Cerebellar cortex (tissue), 1 donor: ENCODE measurements at regions not wholly inside any gene's neighbourhood (a gene's known extent, or its start where the extent isn't known, plus 50 kb on each side); places are given as distances from the start of the nearest gene placed in this dataset.
A peak's percentile ranks its signal among the peaks of the same experiment; 100 is the strongest.

Source experiments
- DNase-seq: peaks from one replicate; pipeline ENCODE4 v3.0.0-alpha.2; 2015; ENCODE audit warnings: low spot score

- no peak for DNase-seq
Measured at GRCh38 chr1:239995281-239995680, 96.4 kb upstream of the FMN2 start.

GRCh38 chr1:239997160-239997514 is 94.5 kb upstream of the FMN2 start:
- no peak for DNase-seq

- no peak for DNase-seq
Measured at GRCh38 chr1:239997515-239998311, 94.0 kb upstream of the FMN2 start.

- no peak for DNase-seq
Measured at GRCh38 chr1:239998312-239998649, 93.4 kb upstream of the FMN2 start.

DNA sequence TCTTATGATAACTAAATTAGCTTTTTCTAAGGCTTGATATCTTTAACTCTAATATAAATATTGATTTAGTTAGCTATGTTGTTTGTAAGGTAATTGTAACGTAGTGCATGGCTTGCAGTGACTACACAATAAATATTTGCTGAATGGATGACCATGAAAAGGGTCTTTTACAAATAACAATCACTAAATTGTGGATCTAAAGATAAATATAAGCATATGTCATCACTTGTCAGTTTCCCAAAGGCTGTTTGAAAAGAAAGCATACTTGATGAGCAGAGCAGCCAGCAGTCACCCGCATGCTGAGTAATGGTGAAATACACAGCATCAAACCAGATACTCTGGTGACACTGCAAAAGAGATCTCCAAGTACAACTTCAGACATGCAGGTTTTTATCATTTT is 92.5 kb upstream of the FMN2 start:
- DNase-seq, result no peak

GRCh38 chr1:240000634-240001033 is 91.0 kb upstream of the FMN2 start:
- no peak for DNase-seq

- no peak for DNase-seq
Measured at GRCh38 chr1:240001177-240001740, 90.4 kb upstream of the FMN2 start.

- DNase-seq, result no peak
Measured at GRCh38 chr1:240004086-240004749, 87.5 kb upstream of the FMN2 start.

DNA sequence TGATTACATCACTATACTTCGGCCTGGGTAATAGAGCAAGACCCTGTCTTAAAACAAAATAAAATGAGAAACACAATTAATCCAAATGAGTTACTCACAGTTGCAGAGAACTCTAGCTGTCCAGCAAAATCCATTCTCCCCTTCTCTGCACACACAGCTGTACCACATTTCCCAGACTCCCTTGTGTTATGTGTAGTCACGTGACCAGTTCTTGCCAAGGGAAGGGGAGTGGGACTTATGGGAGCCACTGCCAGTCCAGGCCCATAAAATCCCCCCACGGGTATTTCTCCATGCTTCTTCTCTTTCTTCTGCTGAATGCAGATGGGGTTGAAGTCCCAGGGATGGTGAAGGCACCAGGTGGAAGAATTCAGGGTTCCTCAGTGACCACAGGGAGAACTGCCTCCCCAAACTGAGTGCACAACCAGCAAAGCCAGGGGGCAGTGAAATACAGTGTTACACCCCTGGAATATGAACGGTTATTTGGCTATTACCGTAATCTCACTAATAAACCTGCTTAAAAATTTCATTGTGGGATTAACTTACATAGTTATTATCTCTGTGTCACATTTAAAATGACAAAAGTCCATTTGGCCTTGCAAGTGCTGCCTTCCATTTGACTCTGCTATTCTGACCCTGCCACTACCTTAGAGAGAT is 85.6 kb upstream of the FMN2 start:
- no peak for DNase-seq

- DNase-seq, result no peak
Measured at GRCh38 chr1:240008298-240008697, 83.4 kb upstream of the FMN2 start.

DNA sequence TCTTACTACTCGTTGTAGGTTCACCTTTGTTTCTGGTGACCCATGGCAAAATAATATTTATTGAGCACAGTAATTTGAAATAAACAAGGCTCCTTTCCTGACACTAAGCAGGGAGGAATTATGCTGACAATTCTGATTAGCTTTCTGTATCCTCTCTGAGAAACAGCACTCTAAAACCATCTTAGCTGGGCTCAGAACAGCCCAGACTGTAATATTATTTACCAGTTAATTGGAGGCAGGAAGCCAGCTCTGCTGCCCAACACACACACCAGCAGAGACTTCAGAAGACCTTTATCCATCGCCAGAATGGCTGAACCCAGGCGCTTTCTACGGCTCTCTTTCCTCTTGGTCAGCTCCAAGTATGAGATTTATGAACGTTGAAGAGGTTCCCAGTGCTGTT is 77.6 kb upstream of the FMN2 start:
- DNase-seq, result no peak

DNA sequence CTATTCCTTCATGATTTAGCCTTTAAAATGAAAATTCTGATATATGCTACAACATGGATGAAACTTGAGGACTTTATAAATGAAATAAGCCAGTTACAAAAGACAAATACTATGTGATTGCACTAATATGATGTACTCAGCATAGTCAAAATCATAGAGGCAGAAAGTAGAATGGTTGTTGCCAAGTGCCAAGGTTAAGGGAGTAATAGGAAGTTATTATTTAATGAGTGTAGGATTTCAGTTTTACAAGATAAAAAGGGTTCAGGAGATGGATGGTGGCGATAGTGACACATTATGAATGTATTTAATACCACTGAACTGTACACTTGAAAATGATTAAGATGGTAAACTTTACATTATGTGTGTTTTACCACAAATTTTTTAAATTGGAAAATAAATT is 73.1 kb upstream of the FMN2 start:
- no peak for DNase-seq

- DNase-seq, result no peak
Measured at GRCh38 chr1:240019524-240019923, 72.2 kb upstream of the FMN2 start.

DNA sequence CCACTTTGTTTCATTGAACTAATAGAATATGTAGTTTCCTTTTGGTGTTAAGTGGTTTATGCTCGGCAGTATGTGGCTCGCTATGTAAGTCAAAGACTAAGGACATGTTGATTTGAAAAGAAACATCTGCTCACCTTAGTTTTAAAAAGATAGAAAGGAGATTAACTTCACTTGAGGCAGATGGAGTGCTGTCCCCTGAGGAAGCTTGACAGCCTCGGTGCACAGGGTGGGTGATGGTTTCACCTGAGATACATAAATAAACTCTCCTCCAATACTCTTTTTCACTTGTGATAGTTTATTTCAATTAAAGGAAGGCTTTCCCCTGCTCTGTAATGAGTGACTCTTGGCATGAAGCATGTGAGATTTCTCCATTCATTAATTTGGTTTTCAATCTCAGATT is 70.8 kb upstream of the FMN2 start:
- no peak for DNase-seq

DNA sequence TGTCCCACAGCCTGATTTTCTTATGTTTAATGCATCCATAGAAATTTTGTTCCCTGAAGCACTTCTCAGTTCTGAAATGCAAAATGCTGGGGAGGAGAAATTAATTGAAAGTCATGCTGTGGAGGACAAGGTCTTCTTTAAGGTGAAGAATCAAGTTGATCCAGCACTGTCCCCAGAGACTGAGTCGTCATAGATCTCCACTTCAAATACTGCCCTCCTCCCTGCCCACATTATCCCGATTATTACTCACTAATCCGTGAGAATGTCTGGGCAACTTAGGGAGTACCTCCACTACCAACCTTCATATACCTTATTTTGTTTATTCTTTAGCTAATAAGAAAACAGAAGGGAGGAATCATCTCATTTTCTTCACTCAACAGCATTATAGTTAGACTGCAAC is 70.0 kb upstream of the FMN2 start:
- DNase-seq, result no peak

- peak; percentile 54 for DNase-seq
Measured at GRCh38 chr1:240027059-240027462, 64.6 kb upstream of the FMN2 start.

DNA sequence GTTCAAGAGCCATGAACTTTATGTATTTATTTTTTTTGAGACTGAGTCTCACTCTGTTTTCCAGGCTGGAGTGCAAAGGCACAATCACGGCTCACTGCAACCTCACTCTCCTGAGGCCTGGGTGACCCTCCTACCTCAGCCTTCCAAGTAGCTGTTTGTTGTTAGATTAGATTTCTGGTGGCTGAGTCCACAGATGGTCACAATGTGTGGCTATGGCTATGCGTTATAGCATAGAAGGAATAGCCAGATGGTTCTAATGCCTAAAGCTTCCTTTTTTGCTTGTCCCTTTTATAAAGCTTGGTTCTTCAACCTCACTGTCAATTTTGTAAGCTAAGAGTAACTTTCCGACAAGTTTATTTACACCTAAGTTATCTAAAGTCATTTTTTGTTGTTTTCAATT is 62.3 kb upstream of the FMN2 start:
- DNase-seq, result no peak

DNA sequence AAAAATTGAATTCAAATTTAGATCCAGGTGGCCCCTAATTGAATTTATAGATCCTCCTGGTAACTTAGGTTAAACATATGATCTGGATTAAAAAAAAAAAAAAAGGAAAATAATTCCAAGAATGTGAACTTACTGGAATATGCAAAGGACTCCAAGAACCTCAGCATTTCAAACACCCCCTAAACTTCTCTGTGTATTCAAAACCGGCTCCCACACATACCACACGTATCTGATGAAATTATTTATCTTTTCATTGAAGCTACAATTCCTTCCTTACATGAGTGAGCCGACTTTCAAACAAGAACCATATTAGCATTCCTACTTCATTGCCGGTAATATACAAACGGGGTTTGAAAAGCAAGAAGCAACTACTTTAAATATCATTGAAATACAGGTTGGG is 61.4 kb upstream of the FMN2 start:
- DNase-seq, result no peak

- DNase-seq, result no peak
Measured at GRCh38 chr1:240031009-240031408, 60.7 kb upstream of the FMN2 start.

DNA sequence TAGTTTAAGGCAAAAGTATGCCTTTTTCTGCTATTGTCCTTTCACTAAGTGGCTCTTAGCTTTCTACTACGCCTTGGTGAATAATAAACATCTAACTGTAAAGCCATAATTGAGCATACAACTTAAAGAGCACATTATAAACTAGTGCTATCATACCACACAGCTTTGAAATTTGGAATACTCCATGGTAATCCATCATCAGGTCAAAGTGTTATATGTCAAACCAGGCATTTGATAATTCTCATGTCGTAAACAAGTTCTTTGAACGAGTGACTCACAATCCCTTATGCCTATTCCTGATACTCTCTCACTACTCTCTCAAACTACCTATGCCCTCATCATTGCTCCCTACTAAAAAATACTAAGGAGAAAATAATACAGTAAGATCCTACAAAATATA is 60.3 kb upstream of the FMN2 start:
- DNase-seq, result no peak

DNA sequence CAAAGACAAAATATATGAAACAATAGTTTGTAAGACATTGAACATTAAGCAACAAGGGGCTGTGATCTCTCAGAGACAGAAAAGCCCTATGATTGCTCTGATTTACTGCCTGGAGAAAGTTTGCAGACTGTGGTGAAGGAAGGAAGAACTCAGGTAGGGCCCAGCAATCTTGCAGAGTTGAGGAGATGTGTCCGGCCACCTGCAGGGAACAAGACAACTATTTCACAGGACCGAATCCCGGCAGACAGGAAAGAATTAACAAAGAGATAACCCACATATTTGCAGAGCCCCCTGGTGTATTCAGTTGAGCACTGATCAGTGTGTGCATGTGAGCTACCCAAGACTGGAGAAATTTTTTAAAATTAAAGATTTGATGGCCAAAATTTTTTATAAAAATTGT is 58.3 kb upstream of the FMN2 start:
- DNase-seq, result no peak

GRCh38 chr1:240036526-240036925 is 55.2 kb upstream of the FMN2 start:
- no peak for DNase-seq
